WI38 (cell line): ENCODE measurements at regions not wholly inside any gene's neighbourhood (a gene's known extent, or its start where the extent isn't known, plus 50 kb on each side); places are given as distances from the start of the nearest gene placed in this dataset.

ENCODE experiments used
- H3K4me3 ChIP-seq: 2 replicates; pipeline ENCODE4 v1.5.1; 2011; ENCODE audit warnings: low read depth, mild to moderate bottlenecking, control low read depth, low read length
- TF ChIP-seq, protein P1 (sequence below): IDR thresholded peaks from 2 replicates; pipeline ENCODE4 v1.5.1; 2012; ENCODE audit warnings: low read depth, mild to moderate bottlenecking, control low read depth, low read length

DNA sequence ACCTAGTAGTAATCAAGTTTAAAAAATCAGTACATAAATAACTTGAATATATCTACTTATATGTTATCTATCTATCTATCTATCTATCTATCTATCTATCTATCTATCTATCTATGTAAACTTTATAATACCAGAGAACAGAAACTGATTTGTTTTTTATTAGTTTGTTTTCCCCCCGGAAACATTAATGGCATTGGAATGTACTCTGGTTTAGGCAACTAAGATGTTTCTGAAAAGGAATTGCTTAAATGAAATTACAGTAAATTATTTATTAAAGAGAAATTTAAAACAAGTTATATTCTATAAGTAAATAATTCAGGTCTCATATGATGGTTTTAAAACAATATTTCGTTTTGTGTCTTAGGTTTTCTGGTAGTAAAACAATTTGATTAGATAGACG is 681.0 kb upstream of the ADAMTS5 start:
- no peak overlapping the region for H3K4me3 ChIP-seq
- TF ChIP-seq, protein P1, sequence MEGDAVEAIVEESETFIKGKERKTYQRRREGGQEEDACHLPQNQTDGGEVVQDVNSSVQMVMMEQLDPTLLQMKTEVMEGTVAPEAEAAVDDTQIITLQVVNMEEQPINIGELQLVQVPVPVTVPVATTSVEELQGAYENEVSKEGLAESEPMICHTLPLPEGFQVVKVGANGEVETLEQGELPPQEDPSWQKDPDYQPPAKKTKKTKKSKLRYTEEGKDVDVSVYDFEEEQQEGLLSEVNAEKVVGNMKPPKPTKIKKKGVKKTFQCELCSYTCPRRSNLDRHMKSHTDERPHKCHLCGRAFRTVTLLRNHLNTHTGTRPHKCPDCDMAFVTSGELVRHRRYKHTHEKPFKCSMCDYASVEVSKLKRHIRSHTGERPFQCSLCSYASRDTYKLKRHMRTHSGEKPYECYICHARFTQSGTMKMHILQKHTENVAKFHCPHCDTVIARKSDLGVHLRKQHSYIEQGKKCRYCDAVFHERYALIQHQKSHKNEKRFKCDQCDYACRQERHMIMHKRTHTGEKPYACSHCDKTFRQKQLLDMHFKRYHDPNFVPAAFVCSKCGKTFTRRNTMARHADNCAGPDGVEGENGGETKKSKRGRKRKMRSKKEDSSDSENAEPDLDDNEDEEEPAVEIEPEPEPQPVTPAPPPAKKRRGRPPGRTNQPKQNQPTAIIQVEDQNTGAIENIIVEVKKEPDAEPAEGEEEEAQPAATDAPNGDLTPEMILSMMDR = no peak

DNA sequence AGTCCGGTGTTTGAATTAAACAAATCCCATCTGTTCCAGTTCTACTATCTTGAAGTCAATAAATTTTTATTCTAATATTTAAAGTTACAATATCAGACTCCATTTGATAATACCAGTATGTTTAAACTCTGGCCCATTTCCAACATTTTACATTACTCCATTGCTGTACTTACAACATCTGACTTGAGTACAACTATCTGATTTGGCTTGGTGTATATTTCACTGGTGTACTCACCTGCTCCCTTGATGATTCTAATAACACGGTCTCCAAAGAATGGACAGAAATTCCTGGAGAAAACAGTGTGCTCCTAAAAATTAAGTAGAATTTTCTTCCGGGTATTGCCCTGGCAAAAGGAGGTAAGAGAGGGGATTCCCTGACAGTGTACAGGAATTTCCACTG is 680.5 kb upstream of the ADAMTS5 start:
- TF ChIP-seq, protein P1 = no peak
- no peak overlapping the region for H3K4me3 ChIP-seq

DNA sequence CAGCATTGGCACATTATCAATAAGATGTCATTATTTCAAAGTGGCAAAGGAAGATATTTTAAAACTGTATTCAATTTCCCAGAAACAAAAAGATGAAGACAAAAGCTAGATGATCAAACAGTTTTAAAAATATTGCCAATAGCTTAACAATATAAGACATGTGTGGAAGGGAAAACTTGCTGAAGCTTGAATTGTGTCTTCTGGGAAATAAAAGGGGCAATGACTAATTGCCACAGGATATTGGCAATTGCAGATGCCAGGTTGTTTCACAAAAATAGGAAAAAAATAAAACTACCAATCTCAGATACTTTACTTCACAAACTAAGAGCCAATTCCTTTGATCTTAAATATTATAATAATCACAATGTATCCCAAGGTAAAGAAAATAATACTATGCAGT is 679.8 kb upstream of the ADAMTS5 start:
- H3K4me3 ChIP-seq = no peak overlapping the region
- TF ChIP-seq, protein P1 = no peak

DNA sequence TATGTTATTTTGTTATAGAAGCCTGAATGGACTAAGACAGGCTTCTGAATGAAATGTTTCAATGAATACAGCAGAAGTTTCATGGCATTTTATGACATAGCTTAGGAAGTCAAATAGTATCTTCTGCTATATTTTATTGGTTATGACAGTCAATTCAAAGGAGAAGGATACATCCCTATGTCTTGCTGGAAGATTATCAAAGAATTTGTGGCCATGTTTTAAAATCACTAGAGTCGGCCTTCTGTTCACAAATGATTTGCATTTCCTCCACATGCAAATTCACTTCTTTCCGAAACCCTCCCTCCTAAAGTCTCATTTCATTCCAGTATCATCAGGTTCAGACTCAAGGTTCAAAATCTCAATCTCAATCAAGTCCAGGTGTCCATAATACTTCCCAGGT is 679.2 kb upstream of the ADAMTS5 start:
- TF ChIP-seq, protein P1 = no peak
- no peak overlapping the region for H3K4me3 ChIP-seq

DNA sequence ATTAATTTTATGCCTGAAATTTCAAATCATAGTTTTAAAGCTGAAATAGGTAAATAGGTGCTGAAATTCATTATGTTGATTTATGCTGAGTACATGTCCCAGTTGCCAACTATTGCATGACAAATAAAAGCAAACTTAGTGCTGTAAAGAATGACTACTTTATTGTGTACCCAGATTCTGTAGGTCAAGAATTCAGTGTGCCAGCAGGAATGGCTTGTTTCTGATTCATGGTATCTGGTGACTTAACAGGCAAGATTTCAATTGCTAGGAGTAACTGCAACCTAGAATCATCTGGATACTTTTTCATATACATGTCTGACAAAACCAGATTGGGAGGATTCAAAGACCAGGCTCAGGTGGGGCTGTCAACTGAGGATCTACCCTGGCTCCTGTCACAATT is 678.4 kb upstream of the ADAMTS5 start:
- TF ChIP-seq, protein P1 = no peak

DNA sequence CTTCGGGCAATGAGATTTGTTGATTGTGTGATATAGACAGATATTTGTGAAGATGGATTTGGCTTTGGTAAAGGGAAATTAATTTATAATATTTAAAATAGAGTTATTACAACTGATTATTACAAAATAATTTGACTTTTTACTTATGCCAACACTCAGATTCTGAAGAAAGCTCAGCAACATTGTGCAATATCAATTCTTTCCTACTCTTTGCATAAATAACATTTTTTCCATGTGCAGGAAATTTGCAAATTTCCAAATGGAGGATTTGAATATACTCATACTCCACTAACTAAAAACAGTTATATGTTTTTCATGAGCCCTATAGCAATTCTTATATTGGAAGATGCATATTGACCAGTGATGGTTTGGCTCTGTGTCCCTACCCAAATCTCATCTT is 676.4 kb upstream of the ADAMTS5 start:
- TF ChIP-seq, protein P1 = no peak
- no peak overlapping the region for H3K4me3 ChIP-seq

More for the DNA sequence above, 678.4 kb upstream of the ADAMTS5 start:
- H3K4me3 ChIP-seq = no peak overlapping the region

DNA sequence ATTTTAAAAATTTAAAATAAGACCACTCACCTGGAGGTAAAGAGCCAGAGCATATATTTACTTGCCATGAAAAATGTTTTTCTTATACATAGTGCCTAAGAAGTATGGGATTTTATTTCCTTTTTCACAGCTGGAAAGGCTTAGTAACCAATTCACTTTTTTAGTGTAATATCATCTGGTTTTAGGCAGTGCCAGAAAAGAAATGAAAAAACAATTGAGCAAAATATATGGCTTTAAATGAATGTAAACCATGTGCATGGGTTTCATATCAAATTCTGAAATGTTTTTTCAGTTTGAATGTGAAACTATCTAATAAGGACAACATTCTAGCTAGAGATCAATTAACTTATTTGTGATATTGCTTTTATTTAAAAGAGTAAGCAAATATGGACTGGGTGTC is 672.4 kb upstream of the ADAMTS5 start:
- no peak overlapping the region for H3K4me3 ChIP-seq
- TF ChIP-seq, protein P1 = no peak
